WERI-Rb-1 (cell line): ENCODE measurements at regions not wholly inside any gene's neighbourhood (a gene's known extent, or its start where the extent isn't known, plus 50 kb on each side); places are given as distances from the start of the nearest gene placed in this dataset.
"Not testable (repeated sequence)": the region's sequence is repeated elsewhere in the genome, so short reads cannot be mapped to it uniquely, and the experiment has no call there.

Source experiments
- DNase-seq: peaks from one replicate; pipeline ENCODE4 v3.0.0-alpha.2; 2020
- H3K27ac ChIP-seq: fragments of 250-450 bp; sonication (Bioruptor Pico); 2 replicates; pipeline ENCODE4 v1.5.1; 2020; ENCODE audit warnings: mild to moderate bottlenecking, moderate library complexity
- H3K27me3 ChIP-seq: fragments of 250-450 bp; sonication (Bioruptor Pico); 2 replicates; pipeline ENCODE4 v1.5.1; 2021; ENCODE audit warnings: mild to moderate bottlenecking, low read depth, moderate library complexity; ENCODE audit not compliant: insufficient read depth, severe bottlenecking
- H3K36me3 ChIP-seq: fragments of 250-450 bp; sonication (Bioruptor Pico); 2 replicates; pipeline ENCODE4 v1.5.1; 2020; ENCODE audit warnings: mild to moderate bottlenecking, moderate library complexity
- H3K4me3 ChIP-seq: 2 replicates; pipeline ENCODE4 v1.5.1; 2011; ENCODE audit warnings: low read depth, mild to moderate bottlenecking, control low read depth, low read length
- H3K9me3 ChIP-seq: fragments of 250-450 bp; sonication (Bioruptor Pico); 2 replicates; pipeline ENCODE4 v1.5.1; 2021; ENCODE audit warnings: mild to moderate bottlenecking, moderate library complexity; ENCODE audit not compliant: severe bottlenecking
- CTCF ChIP-seq: IDR thresholded peaks from 2 replicates; pipeline ENCODE4 v1.5.1; 2011; ENCODE audit warnings: low read depth, mild to moderate bottlenecking, control low read depth, inconsistent platforms, low read length

- no peak for DNase-seq
- Histone ChIP-seq H3K4me3 (no peak overlapping the region), H3K36me3 (no peaks in the 10 kb centered on the region), H3K27ac (no peak overlapping the region), H3K9me3 (no peaks in the 10 kb centered on the region), H3K27me3 (no peaks in the 10 kb centered on the region)
- TF ChIP-seq CTCF: no peak
Observed at GRCh38 chr3:165502707-165503106, 306.5 kb upstream of the SLITRK3 start.

GRCh38 chr3:165498742-165499141 is 302.6 kb upstream of the SLITRK3 start:
- not testable (repeated sequence) for H3K9me3 ChIP-seq, H3K36me3 ChIP-seq, H3K27ac ChIP-seq, H3K4me3 ChIP-seq, H3K27me3 ChIP-seq, DNase-seq

GRCh38 chr3:165491487-165491886 is 295.3 kb upstream of the SLITRK3 start:
- no peaks in the 10 kb centered on the region for H3K36me3 ChIP-seq
- no peak overlapping the region for H3K27ac ChIP-seq
- no peak overlapping the region for H3K4me3 ChIP-seq
- no peak for TF ChIP-seq CTCF
- no peaks in the 10 kb centered on the region for H3K27me3 ChIP-seq
- DNase-seq: no peak
- no peaks in the 10 kb centered on the region for H3K9me3 ChIP-seq

- Histone ChIP-seq H3K9me3 (no peaks in the 10 kb centered on the region), H3K27ac (no peak overlapping the region), H3K36me3 (no peaks in the 10 kb centered on the region), H3K27me3 (no peaks in the 10 kb centered on the region), H3K4me3 (no peak overlapping the region)
- DNase-seq: no peak
- TF ChIP-seq CTCF: no peak
Observed at GRCh38 chr3:165476399-165477060, 280.3 kb upstream of the SLITRK3 start.

- Histone ChIP-seq H3K4me3 (no peak overlapping the region), H3K27me3 (no peaks in the 10 kb centered on the region), H3K27ac (no peak overlapping the region), H3K9me3 (no peaks in the 10 kb centered on the region), H3K36me3 (no peaks in the 10 kb centered on the region)
- DNase-seq: no peak
- TF ChIP-seq CTCF: no peak
Observed at GRCh38 chr3:165466856-165467255, 270.7 kb upstream of the SLITRK3 start.

GRCh38 chr3:165464736-165465135 is 268.6 kb upstream of the SLITRK3 start:
- Histone ChIP-seq H3K4me3 (no peak overlapping the region), H3K27ac (no peak overlapping the region), H3K27me3 (no peaks in the 10 kb centered on the region), H3K36me3 (no peaks in the 10 kb centered on the region), H3K9me3 (no peaks in the 10 kb centered on the region)
- no peak for TF ChIP-seq CTCF
- no peak for DNase-seq
